ENCODE measurements at regions not wholly inside any gene's neighbourhood (a gene's known extent, or its start where the extent isn't known, plus 50 kb on each side); places are given as distances from the start of the nearest gene placed in this dataset.

- TF ChIP-seq, protein P1, sequence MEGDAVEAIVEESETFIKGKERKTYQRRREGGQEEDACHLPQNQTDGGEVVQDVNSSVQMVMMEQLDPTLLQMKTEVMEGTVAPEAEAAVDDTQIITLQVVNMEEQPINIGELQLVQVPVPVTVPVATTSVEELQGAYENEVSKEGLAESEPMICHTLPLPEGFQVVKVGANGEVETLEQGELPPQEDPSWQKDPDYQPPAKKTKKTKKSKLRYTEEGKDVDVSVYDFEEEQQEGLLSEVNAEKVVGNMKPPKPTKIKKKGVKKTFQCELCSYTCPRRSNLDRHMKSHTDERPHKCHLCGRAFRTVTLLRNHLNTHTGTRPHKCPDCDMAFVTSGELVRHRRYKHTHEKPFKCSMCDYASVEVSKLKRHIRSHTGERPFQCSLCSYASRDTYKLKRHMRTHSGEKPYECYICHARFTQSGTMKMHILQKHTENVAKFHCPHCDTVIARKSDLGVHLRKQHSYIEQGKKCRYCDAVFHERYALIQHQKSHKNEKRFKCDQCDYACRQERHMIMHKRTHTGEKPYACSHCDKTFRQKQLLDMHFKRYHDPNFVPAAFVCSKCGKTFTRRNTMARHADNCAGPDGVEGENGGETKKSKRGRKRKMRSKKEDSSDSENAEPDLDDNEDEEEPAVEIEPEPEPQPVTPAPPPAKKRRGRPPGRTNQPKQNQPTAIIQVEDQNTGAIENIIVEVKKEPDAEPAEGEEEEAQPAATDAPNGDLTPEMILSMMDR (IDR thresholded peaks at IDR 0.05; ENCODE audit: low read depth, low read length, poor library complexity, severe bottlenecking): no peak
- no peak for TF ChIP-seq EZH2phosphoT487 (IDR thresholded peaks at IDR 0.05; ENCODE audit: borderline replicate concordance, low read length)
Measured at GRCh38 chr5:110873773-110874437, 135.1 kb downstream of the SLC25A46 start.
